ENCODE measurements at regions not wholly inside any gene's neighbourhood (a gene's known extent, or its start where the extent isn't known, plus 50 kb on each side); places are given as distances from the start of the nearest gene placed in this dataset.

- TF ChIP-seq CTCF (optimal IDR thresholded peaks at IDR 0.05 in 1 of 3, IDR thresholded peaks at IDR 0.05 in 1 of 3, conservative IDR thresholded peaks at IDR 0.05 in 1 of 3; ENCODE audit: extremely low read depth in 1 of 3, insufficient read depth in 2 of 3, low read length in 3 of 3) (no peak), EZH2 (IDR thresholded peaks at IDR 0.05; ENCODE audit: low read length) (no peak)
These were observed 616.7 kb upstream of the PCDH7 start for GRCh38 chr4:30103455-30103854.

Data from keratinocyte (primary cell).